PC-9 (cell line): ENCODE measurements at regions not wholly inside any gene's neighbourhood (a gene's known extent, or its start where the extent isn't known, plus 50 kb on each side); places are given as distances from the start of the nearest gene placed in this dataset.

Source experiments
- BruUV-seq: library from RNA; stranded (reverse); fragments of 400-500 nt; replicated peaks from 2 replicates; lab custom pipeline; 2021; lab: Mats Ljungman, UMichigan
- CTCF ChIA-PET: fragments of 300-600 bp; sonication (Branson Sonifier 250); formaldehyde crosslinking; loops from one replicate; lab custom pipeline; 2022; ENCODE audit warnings: antibody characterized with exemption; lab: Charles Lee
- POLR2A ChIA-PET: fragments of 300-600 bp; sonication (Branson Sonifier 250); formaldehyde crosslinking; loops from one replicate; lab custom pipeline; 2022; ENCODE audit warnings: antibody characterized with exemption; ENCODE audit not compliant: unreplicated experiment; lab: Charles Lee
- DNase-seq, 2 experiments: peaks; one replicate each; pipeline versions ENCODE4 v3.0.0 to v3.0.0-alpha.2; 2015 to 2022; ENCODE audit warnings: mixed read lengths in 1 of 2
- H2AFZ ChIP-seq: fragments of 200-600 bp; sonication (generic); 2 replicates; pipeline ENCODE4 v1.8.1; 2017; ENCODE audit warnings: antibody characterized with exemption
- H3F3A ChIP-seq: fragments of 200-600 bp; sonication (generic); 2 replicates; pipeline ENCODE4 v1.8.1; 2017; ENCODE audit warnings: antibody characterized with exemption, mild to moderate bottlenecking, low read depth; ENCODE audit not compliant: insufficient read depth
- H3K27ac ChIP-seq: fragments of 200-600 bp; sonication (generic); 2 replicates; pipeline ENCODE4 v1.6.1; 2016; ENCODE audit warnings: mixed run types
- H3K27me3 ChIP-seq: fragments of 200-600 bp; sonication (generic); 2 replicates; pipeline ENCODE4 v1.6.1; 2016; ENCODE audit warnings: low read depth, mixed run types; ENCODE audit not compliant: insufficient read depth
- H3K36me3 ChIP-seq: fragments of 200-600 bp; sonication (generic); 2 replicates; pipeline ENCODE4 v1.6.1; 2016; ENCODE audit warnings: low read depth, mixed run types
- H3K4me1 ChIP-seq: fragments of 200-600 bp; sonication (generic); replicated peaks from 2 replicates; pipeline ENCODE4 v1.6.1; 2016; ENCODE audit warnings: mixed run types; ENCODE audit not compliant: insufficient read depth
- H3K4me2 ChIP-seq: fragments of 200-600 bp; sonication (generic); 2 replicates; pipeline ENCODE4 v1.6.1; 2017; ENCODE audit warnings: mixed run types
- H3K4me3 ChIP-seq: fragments of 200-600 bp; sonication (generic); 2 replicates; pipeline ENCODE4 v1.6.1; 2016; ENCODE audit warnings: mixed run types
- H3K79me2 ChIP-seq: fragments of 200-600 bp; sonication (generic); 2 replicates; pipeline ENCODE4 v1.6.1; 2017; ENCODE audit warnings: low read depth, mixed run types
- H3K9me2 ChIP-seq: fragments of 200-600 bp; sonication (generic); 2 replicates; pipeline ENCODE4 v1.8.1; 2017; ENCODE audit warnings: mild to moderate bottlenecking; ENCODE audit not compliant: insufficient read depth
- H3K9me3 ChIP-seq: fragments of 200-600 bp; sonication (generic); 2 replicates; pipeline ENCODE4 v1.8.1; 2016; ENCODE audit warnings: low read depth; ENCODE audit not compliant: insufficient read depth
- H4K20me1 ChIP-seq: fragments of 200-600 bp; sonication (generic); 2 replicates; pipeline ENCODE4 v1.8.1; 2017; ENCODE audit not compliant: insufficient read depth
- CTCF ChIP-seq: fragments of 200-600 bp; sonication (generic); conservative IDR thresholded peaks from 2 replicates; pipeline ENCODE4 v1.6.1; 2017; ENCODE audit warnings: mixed run types, antibody characterized with exemption, mild to moderate bottlenecking, moderate library complexity
- EZH2 ChIP-seq: fragments of 200-600 bp; sonication (generic); IDR thresholded peaks from 2 replicates; pipeline ENCODE4 v1.8.0; 2017; ENCODE audit warnings: antibody characterized with exemption, low read depth
- intact Hi-C: fragments of 100-400 bp; cut with micrococcal nuclease; formaldehyde crosslinking; loops from one replicate; pipeline ENCODE4 v1.10.0; 2022; ENCODE audit not compliant: unreplicated experiment

- Histone ChIP-seq H2AFZ (no peak overlapping the region), H4K20me1 (no peaks in the 10 kb centered on the region), H3K79me2 (no peaks in the 10 kb centered on the region), H3F3A (no peaks in the 10 kb centered on the region), H3K4me3 (no peak overlapping the region), H3K9me3 (no peaks in the 10 kb centered on the region), H3K9me2 (no peaks in the 10 kb centered on the region), H3K4me2 (no peak overlapping the region), H3K27ac (no peak overlapping the region), H3K27me3 (peaks cover 77% of the 10 kb centered on the region), H3K36me3 (no peaks in the 10 kb centered on the region), H3K4me1 (no peaks in the 10 kb centered on the region)
- BruUV-seq: no TSS peak
- no peak for DNase-seq
- CTCF ChIA-PET: no interaction called here
- POLR2A ChIA-PET: no interaction called here
- TF ChIP-seq CTCF: no peak
- no peak for TF ChIP-seq EZH2
- intact Hi-C loops: no loop called here
Observed at GRCh38 chr16:77570574-77570973, 135.7 kb upstream of the ADAMTS18 start.

GRCh38 chr16:77571115-77571862 lies 136.5 kb upstream of the ADAMTS18 start:
- ChIA-PET POLR2A (no interaction called here), CTCF (no interaction called here)
- H3K79me2 ChIP-seq: no peaks in the 10 kb centered on the region
- no peaks in the 10 kb centered on the region for H3K9me3 ChIP-seq
- intact Hi-C loops: no loop called here
- H4K20me1 ChIP-seq: no peaks in the 10 kb centered on the region
- H3K9me2 ChIP-seq: no peaks in the 10 kb centered on the region
- no peak overlapping the region for H2AFZ ChIP-seq
- no peak overlapping the region for H3K4me2 ChIP-seq
- H3K4me1 ChIP-seq: no peaks in the 10 kb centered on the region
- no peak overlapping the region for H3K4me3 ChIP-seq
- no peak overlapping the region for H3K27ac ChIP-seq
- BruUV-seq: no TSS peak
- TF ChIP-seq EZH2 (no peak), CTCF (no peak)
- H3F3A ChIP-seq: no peaks in the 10 kb centered on the region
- H3K27me3 ChIP-seq: peaks cover 79% of the 10 kb centered on the region
- no peak for DNase-seq
- H3K36me3 ChIP-seq: no peaks in the 10 kb centered on the region

- Histone ChIP-seq H2AFZ (no peak overlapping the region), H3K9me3 (no peaks in the 10 kb centered on the region), H3K4me2 (no peak overlapping the region), H3F3A (no peaks in the 10 kb centered on the region), H3K27me3 (peaks cover 73% of the 10 kb centered on the region), H3K36me3 (no peaks in the 10 kb centered on the region), H3K79me2 (no peaks in the 10 kb centered on the region), H3K4me1 (no peaks in the 10 kb centered on the region), H3K9me2 (no peaks in the 10 kb centered on the region), H4K20me1 (no peaks in the 10 kb centered on the region), H3K27ac (no peak overlapping the region), H3K4me3 (no peak overlapping the region)
- ChIA-PET POLR2A (no interaction called here), CTCF (no interaction called here)
- intact Hi-C loops: no loop called here
- BruUV-seq: no TSS peak
- DNase-seq: no peak
- TF ChIP-seq CTCF: no peak
- no peak for TF ChIP-seq EZH2
Observed at GRCh38 chr16:77574867-77575624, 140.2 kb upstream of the ADAMTS18 start.
